Osteoblast (primary cell): ENCODE measurements at regions not wholly inside any gene's neighbourhood (a gene's known extent, or its start where the extent isn't known, plus 50 kb on each side); places are given as distances from the start of the nearest gene placed in this dataset.

Experiments used
- DNase-seq: peaks from one replicate; pipeline ENCODE4 v3.0.0; 2011; ENCODE audit warnings: low spot score, mixed read lengths; ENCODE audit not compliant: insufficient read length; ENCODE audit errors: missing footprints
- H2AFZ ChIP-seq: 2 replicates; pipeline ENCODE4 v1.6.0; 2011; ENCODE audit warnings: mild to moderate bottlenecking, low read length
- H3K27ac ChIP-seq: 2 replicates; pipeline ENCODE4 v1.5.1; 2011; ENCODE audit warnings: mild to moderate bottlenecking, low read depth, low read length, moderate library complexity
- H3K27me3 ChIP-seq: 2 replicates; pipeline ENCODE4 v1.6.0; 2012; ENCODE audit warnings: mild to moderate bottlenecking, control low read depth, inconsistent platforms, low read length, moderate library complexity; ENCODE audit not compliant: insufficient read depth
- H3K36me3 ChIP-seq: 2 replicates; pipeline ENCODE4 v1.5.1; 2011; ENCODE audit warnings: mild to moderate bottlenecking, low read length, control low read depth, moderate library complexity; ENCODE audit not compliant: insufficient read depth
- H3K4me1 ChIP-seq: 2 replicates; pipeline ENCODE4 v1.5.1; 2011; ENCODE audit warnings: mild to moderate bottlenecking, low read length, control low read depth, moderate library complexity; ENCODE audit not compliant: insufficient read depth
- H3K4me2 ChIP-seq: 2 replicates; pipeline ENCODE4 v1.6.0; 2011; ENCODE audit warnings: mild to moderate bottlenecking, low read length; ENCODE audit not compliant: insufficient read depth
- H3K4me3 ChIP-seq: fragments of 200-600 bp; sonication (generic); 3 replicates; pipeline ENCODE4 v1.5.1; 2012; ENCODE audit warnings: mild to moderate bottlenecking, low read length, inconsistent platforms; ENCODE audit not compliant: insufficient read depth
- H3K79me2 ChIP-seq: 2 replicates; pipeline ENCODE4 v1.6.0; 2012; ENCODE audit warnings: mild to moderate bottlenecking, low read length, control low read depth, inconsistent platforms; ENCODE audit not compliant: insufficient read depth
- H3K9me3 ChIP-seq: 2 replicates; pipeline ENCODE4 v1.5.1; 2011; ENCODE audit warnings: low read depth, low read length, control low read depth
- H4K20me1 ChIP-seq: 2 replicates; pipeline ENCODE4 v1.6.0; 2012; ENCODE audit warnings: mild to moderate bottlenecking, low read length, control low read depth; ENCODE audit not compliant: insufficient read depth
- CTCF ChIP-seq: IDR thresholded peaks from 2 replicates; pipeline ENCODE4 v1.5.1; 2011; ENCODE audit warnings: mild to moderate bottlenecking, low read depth, low read length, moderate library complexity; ENCODE audit errors: extremely low read depth

GRCh38 chr13:85028035-85028434, 771.2 kb downstream of the SLITRK6 start:
- H2AFZ ChIP-seq: no peak overlapping the region

GRCh38 chr13:85019121-85019520, 780.1 kb downstream of the SLITRK6 start:
- no peak overlapping the region for H3K4me3 ChIP-seq
- no peaks in the 10 kb centered on the region for H3K79me2 ChIP-seq
- H2AFZ ChIP-seq: no peak overlapping the region
- H3K4me1 ChIP-seq: no peaks in the 10 kb centered on the region
- TF ChIP-seq CTCF: no peak
- DNase-seq: no peak
- H3K4me2 ChIP-seq: no peak overlapping the region
- H3K9me3 ChIP-seq: no peaks in the 10 kb centered on the region
- H3K27ac ChIP-seq: no peak overlapping the region
- H3K27me3 ChIP-seq: no peaks in the 10 kb centered on the region
- no peaks in the 10 kb centered on the region for H3K36me3 ChIP-seq
- no peaks in the 10 kb centered on the region for H4K20me1 ChIP-seq

More at GRCh38 chr13:85028035-85028434, 771.2 kb downstream of the SLITRK6 start:
- Histone ChIP-seq H3K27ac (no peak overlapping the region), H3K4me2 (no peak overlapping the region), H4K20me1 (no peaks in the 10 kb centered on the region), H3K79me2 (no peaks in the 10 kb centered on the region), H3K36me3 (no peaks in the 10 kb centered on the region), H3K4me3 (no peak overlapping the region), H3K9me3 (peaks cover 4% of the 10 kb centered on the region), H3K27me3 (no peaks in the 10 kb centered on the region), H3K4me1 (no peaks in the 10 kb centered on the region)
- no peak for TF ChIP-seq CTCF
- no peak for DNase-seq

GRCh38 chr13:85013006-85013405, 786.2 kb downstream of the SLITRK6 start:
- no peak for TF ChIP-seq CTCF
- H3K4me2 ChIP-seq: no peak overlapping the region
- H3K79me2 ChIP-seq: no peaks in the 10 kb centered on the region
- no peak overlapping the region for H3K4me3 ChIP-seq
- no peaks in the 10 kb centered on the region for H3K36me3 ChIP-seq
- H3K27ac ChIP-seq: no peak overlapping the region
- DNase-seq: no peak
- no peaks in the 10 kb centered on the region for H3K4me1 ChIP-seq
- no peaks in the 10 kb centered on the region for H4K20me1 ChIP-seq
- no peaks in the 10 kb centered on the region for H3K27me3 ChIP-seq
- no peaks in the 10 kb centered on the region for H3K9me3 ChIP-seq
- H2AFZ ChIP-seq: no peak overlapping the region

- TF ChIP-seq CTCF: no peak
- no peaks in the 10 kb centered on the region for H3K9me3 ChIP-seq
- no peaks in the 10 kb centered on the region for H3K36me3 ChIP-seq
- no peak overlapping the region for H3K4me3 ChIP-seq
- H3K4me1 ChIP-seq: no peaks in the 10 kb centered on the region
- no peaks in the 10 kb centered on the region for H4K20me1 ChIP-seq
- no peaks in the 10 kb centered on the region for H3K27me3 ChIP-seq
- H3K27ac ChIP-seq: no peak overlapping the region
- H3K4me2 ChIP-seq: no peak overlapping the region
- no peak for DNase-seq
- H3K79me2 ChIP-seq: no peaks in the 10 kb centered on the region
- H2AFZ ChIP-seq: no peak overlapping the region
Observed at GRCh38 chr13:85009447-85009846, 789.8 kb downstream of the SLITRK6 start.
